Skin epidermis (tissue), 12 donors: ENCODE measurements at regions not wholly inside any gene's neighbourhood (a gene's known extent, or its start where the extent isn't known, plus 50 kb on each side); places are given as distances from the start of the nearest gene placed in this dataset.
A peak's percentile ranks its signal among the peaks of the same experiment; 100 is the strongest.
"Not testable (repeated sequence)": the region's sequence is repeated elsewhere in the genome, so short reads cannot be mapped to it uniquely, and the experiment has no call there.

ENCODE experiments used
- H3K27ac ChIP-seq, 21 experiments: fragments of 200-600 bp; sonication (generic) in 11 of 21; one replicate each; pipeline ENCODE4 v1.5.0; 2020; ENCODE audit warnings: mild to moderate bottlenecking in 3 of 21, inconsistent platforms in 2 of 21, moderate library complexity in 2 of 21
- H3K4me3 ChIP-seq, 7 experiments: fragments of 200-600 bp; sonication (generic) in 2 of 7; one replicate each; pipeline ENCODE4 v1.5.0; 2020; ENCODE audit warnings: inconsistent platforms in 2 of 7, mild to moderate bottlenecking in 2 of 7, moderate library complexity in 1 of 7

GRCh38 chr20:1827974-1828785, 67.0 kb upstream of the SIRPA start:
- Histone ChIP-seq H3K27ac (peak overlapping the region in 20 of 21 experiments; percentile 9 to 86 (median 70)), H3K4me3 (no peak overlapping the region)

GRCh38 chr20:1827510-1827973, 67.7 kb upstream of the SIRPA start:
- Histone ChIP-seq H3K27ac (peak overlapping the region in 11 of 21 experiments; percentile 54 to 86 (median 73)), H3K4me3 (no peak overlapping the region)

- Histone ChIP-seq H3K27ac (peak overlapping the region in 2 of 21 experiments; percentile 17 to 54), H3K4me3 (no peak overlapping the region)
Measured at GRCh38 chr20:1825938-1826445, 69.2 kb upstream of the SIRPA start.

GRCh38 chr20:1825507-1825906, 69.7 kb upstream of the SIRPA start:
- no peak overlapping the region for H3K4me3 ChIP-seq
- H3K27ac ChIP-seq, result peak overlapping the region in 2 of 21 experiments; percentile 17 to 54

GRCh38 chr20:1824834-1825233, 70.4 kb upstream of the SIRPA start:
- Histone ChIP-seq H3K27ac (peak overlapping the region in 1 of 21 experiments; percentile 8), H3K4me3 (no peak overlapping the region)

GRCh38 chr20:1824181-1824580, 71.0 kb upstream of the SIRPA start:
- Histone ChIP-seq H3K4me3 (no peak overlapping the region), H3K27ac (peak overlapping the region in 2 of 21 experiments; percentile 8 to 9)

GRCh38 chr20:1823450-1823844, 71.8 kb upstream of the SIRPA start:
- no peak overlapping the region for H3K4me3 ChIP-seq
- peak overlapping the region in 2 of 21 experiments; percentile 8 to 9 for H3K27ac ChIP-seq

GRCh38 chr20:1822564-1823449, 72.4 kb upstream of the SIRPA start:
- H3K27ac ChIP-seq, result peak overlapping the region in 1 of 21 experiments; percentile 8
- H3K4me3 ChIP-seq, result no peak overlapping the region

- peak overlapping the region in 16 of 21 experiments; percentile 1 to 85 (median 63) for H3K27ac ChIP-seq
- no peak overlapping the region for H3K4me3 ChIP-seq
Measured at GRCh38 chr20:1820138-1821079, 74.8 kb upstream of the SIRPA start.

- Histone ChIP-seq H3K27ac (peak overlapping the region in 19 of 21 experiments; percentile 1 to 85 (median 62)), H3K4me3 (no peak overlapping the region)
Measured at GRCh38 chr20:1819311-1820137, 75.7 kb upstream of the SIRPA start.

GRCh38 chr20:1818895-1819294, 76.3 kb upstream of the SIRPA start:
- Histone ChIP-seq H3K27ac (peak overlapping the region in 18 of 21 experiments; percentile 8 to 86 (median 64)), H3K4me3 (no peak overlapping the region)

GRCh38 chr20:1818247-1818840, 76.9 kb upstream of the SIRPA start:
- H3K4me3 ChIP-seq, result no peak overlapping the region
- peak overlapping the region in 16 of 21 experiments; percentile 8 to 86 (median 68) for H3K27ac ChIP-seq

GRCh38 chr20:1817577-1818211, 77.5 kb upstream of the SIRPA start:
- Histone ChIP-seq H3K4me3 (no peak overlapping the region), H3K27ac (peak overlapping the region in 17 of 21 experiments; percentile 3 to 86 (median 45))

GRCh38 chr20:1816384-1817381, 78.5 kb upstream of the SIRPA start:
- no peak overlapping the region for H3K4me3 ChIP-seq

GRCh38 chr20:1815502-1816085, 79.6 kb upstream of the SIRPA start:
- no peak overlapping the region for H3K4me3 ChIP-seq
- peak overlapping the region in 2 of 21 experiments; percentile 28 to 41 for H3K27ac ChIP-seq

More at GRCh38 chr20:1816384-1817381, 78.5 kb upstream of the SIRPA start:
- H3K27ac ChIP-seq, result peak overlapping the region in 17 of 21 experiments; percentile 8 to 85 (median 30)

- not testable (repeated sequence) for H3K4me3 ChIP-seq, H3K27ac ChIP-seq
Measured at GRCh38 chr20:1814861-1815260, 80.3 kb upstream of the SIRPA start.
